ENCODE measurements at regions not wholly inside any gene's neighbourhood (a gene's known extent, or its start where the extent isn't known, plus 50 kb on each side); places are given as distances from the start of the nearest gene placed in this dataset.

DNA sequence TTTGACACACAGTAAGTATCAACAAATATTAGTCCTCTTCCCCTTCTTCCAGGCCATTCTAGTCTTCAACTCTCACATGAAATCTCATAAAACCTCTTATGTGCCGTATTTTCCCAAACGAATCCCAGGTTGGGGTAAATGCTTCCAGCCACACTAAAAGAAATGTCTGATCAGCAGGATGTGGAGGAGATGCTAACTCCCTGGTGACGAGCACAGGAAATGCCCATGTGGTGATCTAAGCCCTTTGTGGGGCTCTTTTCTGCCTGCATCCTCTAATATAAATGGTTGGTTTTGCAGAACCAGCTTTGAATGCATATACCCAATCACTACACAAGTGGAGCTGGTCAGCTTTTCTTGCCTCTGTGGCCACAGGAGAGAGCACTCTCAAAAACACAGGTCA lies 498.2 kb upstream of the ERCC4 start:
- no peak overlapping the region for H3K27ac ChIP-seq (ENCODE audit: low read depth in 2 of 2, low read length in 1 of 2)
- H3K36me3 ChIP-seq (ENCODE audit: control insufficient read depth in 2 of 2, insufficient read depth in 2 of 2, low read length in 1 of 2), result no peaks in the 10 kb centered on the region
- no peaks in the 10 kb centered on the region for H3K9me3 ChIP-seq (ENCODE audit: control insufficient read depth in 2 of 2, insufficient read depth in 1 of 2, low read depth in 1 of 2, low read length in 1 of 2)
- no peaks in the 10 kb centered on the region for H3K4me1 ChIP-seq (ENCODE audit: control insufficient read depth in 2 of 2, insufficient read depth in 2 of 2, low read length in 1 of 2)
- H3K27me3 ChIP-seq (ENCODE audit: control insufficient read depth in 1 of 2, insufficient read depth in 2 of 2, low read length in 2 of 2), result no peaks in the 10 kb centered on the region
- H3K4me3 ChIP-seq (ENCODE audit: low read depth in 1 of 2, low read length in 2 of 2), result no peak overlapping the region
- 68 to 71% methylated on average over 3 of the region's 3 CpGs for WGBS, 2 donors

DNA sequence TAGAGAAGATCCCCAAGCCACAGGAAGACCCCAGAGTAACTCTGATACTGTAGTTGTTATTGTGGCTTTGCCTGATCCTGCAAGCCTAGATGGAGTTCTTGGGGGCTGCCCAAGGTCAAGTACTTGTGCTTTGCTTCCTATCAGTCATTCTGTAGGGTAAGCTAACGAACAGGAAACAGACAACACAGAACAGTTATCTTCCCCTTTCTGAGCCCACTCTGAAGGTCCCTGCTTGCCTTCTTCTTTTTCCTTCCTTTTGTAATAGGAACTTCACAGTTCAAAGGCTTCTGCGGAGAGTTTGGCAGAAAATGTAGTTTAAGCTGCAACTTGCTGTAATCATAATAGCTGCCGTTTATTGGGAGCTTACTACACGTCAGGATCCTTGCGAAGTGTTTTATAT lies 494.1 kb upstream of the ERCC4 start:
- Histone ChIP-seq H3K36me3 (ENCODE audit: control insufficient read depth in 2 of 2, insufficient read depth in 2 of 2, low read length in 1 of 2) (no peaks in the 10 kb centered on the region), H3K9me3 (ENCODE audit: control insufficient read depth in 2 of 2, insufficient read depth in 1 of 2, low read depth in 1 of 2, low read length in 1 of 2) (no peaks in the 10 kb centered on the region), H3K4me3 (ENCODE audit: low read depth in 1 of 2, low read length in 2 of 2) (no peak overlapping the region), H3K27ac (ENCODE audit: low read depth in 2 of 2, low read length in 1 of 2) (no peak overlapping the region), H3K27me3 (ENCODE audit: control insufficient read depth in 1 of 2, insufficient read depth in 2 of 2, low read length in 2 of 2) (no peaks in the 10 kb centered on the region), H3K4me1 (ENCODE audit: control insufficient read depth in 2 of 2, insufficient read depth in 2 of 2, low read length in 1 of 2) (no peaks in the 10 kb centered on the region)
- WGBS, 2 donors, result 56 to 58% methylated on average over 5 of the region's 5 CpGs

DNA sequence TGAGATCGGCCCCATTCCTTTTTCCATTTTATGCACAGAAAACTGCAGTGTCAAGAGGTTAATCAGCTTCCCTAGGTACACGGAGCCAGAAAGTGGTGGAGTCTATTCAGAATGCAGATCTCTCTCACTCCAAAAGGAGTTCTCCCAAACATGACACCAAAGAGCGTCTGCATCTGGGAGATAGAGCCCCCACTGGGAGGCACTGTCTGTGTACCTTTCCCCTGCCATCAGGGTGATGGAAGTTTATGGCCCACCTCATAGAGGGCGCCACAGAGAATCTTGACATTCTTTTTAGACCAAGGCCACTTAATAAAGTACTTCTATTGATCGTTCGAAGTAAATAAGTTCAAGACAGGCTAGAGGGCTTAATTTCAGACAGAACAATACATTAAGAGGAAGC lies 493.7 kb upstream of the ERCC4 start:
- no peaks in the 10 kb centered on the region for H3K9me3 ChIP-seq (ENCODE audit: control insufficient read depth in 2 of 2, insufficient read depth in 1 of 2, low read depth in 1 of 2, low read length in 1 of 2)
- H3K4me3 ChIP-seq (ENCODE audit: low read depth in 1 of 2, low read length in 2 of 2), result no peak overlapping the region
- 62 to 70% methylated on average over 6 of the region's 6 CpGs for WGBS, 2 donors

DNA sequence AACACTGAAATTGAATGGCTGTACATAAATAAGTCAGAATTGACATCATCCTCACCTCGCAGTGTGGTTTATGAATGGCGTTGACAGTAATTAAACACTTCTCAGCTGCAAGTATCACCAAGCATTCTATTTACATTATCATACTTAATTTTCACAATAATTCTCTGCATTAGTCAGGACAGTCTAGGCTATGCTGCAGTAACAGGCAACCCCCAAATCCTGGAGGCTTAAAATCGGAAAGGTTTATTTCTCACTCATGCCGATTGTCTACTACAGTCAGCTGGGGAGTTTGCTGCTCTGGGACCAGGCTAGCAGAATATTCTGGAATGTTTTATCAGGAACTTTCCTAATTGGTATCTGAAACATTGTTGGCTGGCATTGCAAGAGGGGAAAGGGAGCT lies 493.2 kb upstream of the ERCC4 start:
- Histone ChIP-seq H3K4me1 (ENCODE audit: control insufficient read depth in 2 of 2, insufficient read depth in 2 of 2, low read length in 1 of 2) (no peaks in the 10 kb centered on the region), H3K27ac (ENCODE audit: low read depth in 2 of 2, low read length in 1 of 2) (no peak overlapping the region), H3K27me3 (ENCODE audit: control insufficient read depth in 1 of 2, insufficient read depth in 2 of 2, low read length in 2 of 2) (no peaks in the 10 kb centered on the region), H3K36me3 (ENCODE audit: control insufficient read depth in 2 of 2, insufficient read depth in 2 of 2, low read length in 1 of 2) (no peaks in the 10 kb centered on the region), H3K4me3 (ENCODE audit: low read depth in 1 of 2, low read length in 2 of 2) (no peak overlapping the region), H3K9me3 (ENCODE audit: control insufficient read depth in 2 of 2, insufficient read depth in 1 of 2, low read depth in 1 of 2, low read length in 1 of 2) (no peaks in the 10 kb centered on the region)
- WGBS, 2 donors, result 90 to 91% methylated on average over 4 of the region's 4 CpGs

More for the DNA sequence above, 493.7 kb upstream of the ERCC4 start:
- H3K27ac ChIP-seq (ENCODE audit: low read depth in 2 of 2, low read length in 1 of 2), result no peak overlapping the region
- H3K36me3 ChIP-seq (ENCODE audit: control insufficient read depth in 2 of 2, insufficient read depth in 2 of 2, low read length in 1 of 2), result no peaks in the 10 kb centered on the region
- H3K27me3 ChIP-seq (ENCODE audit: control insufficient read depth in 1 of 2, insufficient read depth in 2 of 2, low read length in 2 of 2), result no peaks in the 10 kb centered on the region
- no peaks in the 10 kb centered on the region for H3K4me1 ChIP-seq (ENCODE audit: control insufficient read depth in 2 of 2, insufficient read depth in 2 of 2, low read length in 1 of 2)

DNA sequence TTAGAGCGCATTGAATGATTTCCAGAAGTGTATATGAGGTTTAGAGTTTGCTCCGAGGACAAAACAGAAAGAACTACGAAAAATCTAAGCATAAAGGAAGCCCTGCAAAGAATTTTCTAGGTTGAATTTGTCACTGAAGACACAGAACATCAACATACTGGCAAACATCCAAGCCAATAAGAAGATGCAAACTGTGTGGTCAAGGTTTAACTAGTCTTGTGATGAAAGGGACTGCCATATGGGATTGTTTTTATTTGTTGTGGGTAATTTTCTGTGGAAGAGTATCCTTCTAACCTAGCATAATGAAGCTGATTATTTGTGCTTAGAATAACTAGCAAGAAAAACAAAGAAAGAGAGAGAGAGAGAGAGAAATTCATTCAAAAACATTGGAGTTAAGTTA lies 492.0 kb upstream of the ERCC4 start:
- WGBS, 2 donors, result 71 to 72% methylated on average over 3 of the region's 3 CpGs
- no peaks in the 10 kb centered on the region for H3K27me3 ChIP-seq (ENCODE audit: control insufficient read depth in 1 of 2, insufficient read depth in 2 of 2, low read length in 2 of 2)
- no peaks in the 10 kb centered on the region for H3K4me1 ChIP-seq (ENCODE audit: control insufficient read depth in 2 of 2, insufficient read depth in 2 of 2, low read length in 1 of 2)
- no peaks in the 10 kb centered on the region for H3K36me3 ChIP-seq (ENCODE audit: control insufficient read depth in 2 of 2, insufficient read depth in 2 of 2, low read length in 1 of 2)
- H3K4me3 ChIP-seq (ENCODE audit: low read depth in 1 of 2, low read length in 2 of 2), result no peak overlapping the region
- H3K27ac ChIP-seq (ENCODE audit: low read depth in 2 of 2, low read length in 1 of 2), result no peak overlapping the region
- no peaks in the 10 kb centered on the region for H3K9me3 ChIP-seq (ENCODE audit: control insufficient read depth in 2 of 2, insufficient read depth in 1 of 2, low read depth in 1 of 2, low read length in 1 of 2)

DNA sequence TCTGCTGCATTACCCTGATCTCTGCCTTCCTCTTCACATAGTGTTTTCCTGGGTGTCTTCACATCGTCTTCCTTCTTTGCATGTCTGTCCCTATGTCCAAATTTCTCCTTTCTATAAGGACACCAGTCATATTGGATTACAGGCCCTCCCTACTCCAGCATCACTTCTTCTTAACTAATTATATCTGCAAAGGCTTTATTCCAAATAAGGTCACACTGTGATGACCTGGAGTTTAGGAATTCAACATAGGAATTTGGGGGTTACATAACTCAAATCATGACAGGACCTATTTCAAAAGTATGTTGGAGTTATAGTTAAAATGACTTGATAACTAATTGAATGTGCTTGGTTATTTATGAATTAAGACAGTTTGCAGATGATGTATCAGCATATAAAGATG lies 490.5 kb upstream of the ERCC4 start:
- no peaks in the 10 kb centered on the region for H3K36me3 ChIP-seq (ENCODE audit: control insufficient read depth in 2 of 2, insufficient read depth in 2 of 2, low read length in 1 of 2)
- no peak overlapping the region for H3K4me3 ChIP-seq (ENCODE audit: low read depth in 1 of 2, low read length in 2 of 2)
- no peaks in the 10 kb centered on the region for H3K4me1 ChIP-seq (ENCODE audit: control insufficient read depth in 2 of 2, insufficient read depth in 2 of 2, low read length in 1 of 2)
- no peaks in the 10 kb centered on the region for H3K27me3 ChIP-seq (ENCODE audit: control insufficient read depth in 1 of 2, insufficient read depth in 2 of 2, low read length in 2 of 2)
- WGBS, 2 donors, result 73 to 74% methylated on average over 1 of the region's 1 CpG
- H3K9me3 ChIP-seq (ENCODE audit: control insufficient read depth in 2 of 2, insufficient read depth in 1 of 2, low read depth in 1 of 2, low read length in 1 of 2), result no peaks in the 10 kb centered on the region
- no peak overlapping the region for H3K27ac ChIP-seq (ENCODE audit: low read depth in 2 of 2, low read length in 1 of 2)

DNA sequence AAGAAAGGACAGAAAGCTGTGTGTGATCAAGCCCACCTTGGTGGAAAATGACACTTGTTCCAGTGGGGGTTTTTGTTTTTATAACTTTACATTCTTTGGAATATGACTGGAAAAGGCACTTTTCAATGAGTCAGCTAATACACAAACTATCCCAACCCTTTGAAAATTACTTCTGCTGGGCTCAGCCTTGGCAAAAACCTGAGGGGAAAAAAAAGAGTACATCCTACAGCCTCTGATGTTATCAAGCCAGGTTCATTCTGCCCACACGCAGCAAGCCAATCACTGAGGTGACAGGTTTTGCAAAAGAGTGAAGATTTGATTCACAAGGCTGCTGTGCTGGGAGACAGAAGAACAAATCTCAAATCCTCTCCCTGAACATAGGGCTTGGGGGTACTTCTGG lies 484.5 kb upstream of the ERCC4 start:
- WGBS, 2 donors, result 46 to 48% methylated on average over 1 of the region's 1 CpG
- Histone ChIP-seq H3K9me3 (ENCODE audit: control insufficient read depth in 2 of 2, insufficient read depth in 1 of 2, low read depth in 1 of 2, low read length in 1 of 2) (no peaks in the 10 kb centered on the region), H3K27me3 (ENCODE audit: control insufficient read depth in 1 of 2, insufficient read depth in 2 of 2, low read length in 2 of 2) (no peaks in the 10 kb centered on the region), H3K4me3 (ENCODE audit: low read depth in 1 of 2, low read length in 2 of 2) (no peak overlapping the region), H3K27ac (ENCODE audit: low read depth in 2 of 2, low read length in 1 of 2) (no peak overlapping the region), H3K4me1 (ENCODE audit: control insufficient read depth in 2 of 2, insufficient read depth in 2 of 2, low read length in 1 of 2) (no peaks in the 10 kb centered on the region), H3K36me3 (ENCODE audit: control insufficient read depth in 2 of 2, insufficient read depth in 2 of 2, low read length in 1 of 2) (no peaks in the 10 kb centered on the region)

DNA sequence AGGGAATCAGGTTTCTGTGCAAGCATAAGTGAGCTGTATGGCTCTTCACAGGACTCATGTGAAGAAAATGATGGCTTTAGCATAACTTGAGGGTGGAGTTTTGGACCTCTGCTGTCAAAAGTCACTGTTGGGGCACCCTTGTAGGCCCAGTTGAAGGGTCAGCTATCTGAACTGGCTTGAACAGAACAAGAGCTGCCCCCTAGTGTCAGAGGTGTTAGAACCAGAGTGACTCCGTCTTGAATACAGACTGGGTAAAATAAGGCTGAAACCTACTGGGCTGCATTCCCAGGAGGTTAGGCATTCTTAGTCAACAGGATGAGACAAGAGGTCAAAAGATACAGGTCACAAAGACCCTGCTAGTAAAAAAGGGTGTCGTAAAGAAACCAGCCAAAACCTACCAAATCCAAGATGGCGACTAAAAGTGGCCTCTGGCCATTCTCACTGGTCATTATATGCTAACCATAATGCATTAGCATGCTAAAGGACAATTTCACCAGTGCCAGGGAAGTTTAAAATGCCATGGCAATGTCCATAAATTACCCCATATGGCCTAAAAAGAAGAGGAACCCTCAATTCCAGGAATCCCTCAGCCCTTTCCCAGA lies 484.0 kb upstream of the ERCC4 start:
- Histone ChIP-seq H3K36me3 (ENCODE audit: control insufficient read depth in 2 of 2, insufficient read depth in 2 of 2, low read length in 1 of 2) (no peaks in the 10 kb centered on the region), H3K4me3 (ENCODE audit: low read depth in 1 of 2, low read length in 2 of 2) (no peak overlapping the region), H3K4me1 (ENCODE audit: control insufficient read depth in 2 of 2, insufficient read depth in 2 of 2, low read length in 1 of 2) (no peaks in the 10 kb centered on the region), H3K9me3 (ENCODE audit: control insufficient read depth in 2 of 2, insufficient read depth in 1 of 2, low read depth in 1 of 2, low read length in 1 of 2) (no peaks in the 10 kb centered on the region), H3K27me3 (ENCODE audit: control insufficient read depth in 1 of 2, insufficient read depth in 2 of 2, low read length in 2 of 2) (no peaks in the 10 kb centered on the region), H3K27ac (ENCODE audit: low read depth in 2 of 2, low read length in 1 of 2) (no peak overlapping the region)
- WGBS, 2 donors, result 78 to 92% methylated on average over 3 of the region's 3 CpGs

DNA sequence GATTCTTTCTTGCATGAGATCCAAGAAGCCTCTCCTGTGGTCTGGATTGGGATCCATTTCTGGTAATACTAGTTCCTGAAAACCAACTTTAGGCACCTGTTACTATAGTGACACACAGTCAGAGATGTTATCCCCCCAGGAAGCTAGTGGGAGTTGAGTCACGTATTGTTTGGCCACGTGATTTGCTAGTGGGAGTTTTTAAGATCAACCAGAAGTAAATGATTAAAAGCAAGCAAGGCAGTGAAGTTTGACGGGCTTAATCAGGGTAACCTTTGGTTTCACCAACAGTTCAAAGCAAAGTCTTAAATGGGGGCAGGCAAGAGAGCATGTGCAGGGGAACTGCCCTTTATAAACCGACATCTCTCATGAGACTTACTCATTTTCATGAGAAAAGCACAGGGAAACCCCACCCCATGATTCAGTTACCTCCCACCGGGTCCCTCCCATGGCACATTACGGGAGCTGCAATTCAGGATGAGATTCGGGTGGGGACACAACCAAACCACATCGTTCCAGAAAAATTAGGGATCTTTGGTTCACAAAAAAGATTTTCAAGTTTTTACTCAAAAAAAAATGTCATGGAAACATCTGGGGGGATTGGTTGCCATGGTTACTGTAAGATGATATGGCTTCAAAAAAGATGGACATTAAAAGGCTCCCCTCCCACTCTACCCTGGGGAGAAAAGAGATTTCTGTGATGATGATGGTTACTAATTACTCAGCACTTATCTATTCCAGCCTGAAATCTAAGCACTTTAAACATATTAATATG lies 483.1 kb upstream of the ERCC4 start:
- no peaks in the 10 kb centered on the region for H3K9me3 ChIP-seq (ENCODE audit: control insufficient read depth in 2 of 2, insufficient read depth in 1 of 2, low read depth in 1 of 2, low read length in 1 of 2)
- no peak overlapping the region for H3K27ac ChIP-seq (ENCODE audit: low read depth in 2 of 2, low read length in 1 of 2)
- H3K4me3 ChIP-seq (ENCODE audit: low read depth in 1 of 2, low read length in 2 of 2), result no peak overlapping the region
- H3K4me1 ChIP-seq (ENCODE audit: control insufficient read depth in 2 of 2, insufficient read depth in 2 of 2, low read length in 1 of 2), result no peaks in the 10 kb centered on the region
- no peaks in the 10 kb centered on the region for H3K36me3 ChIP-seq (ENCODE audit: control insufficient read depth in 2 of 2, insufficient read depth in 2 of 2, low read length in 1 of 2)
- WGBS, 2 donors, result 61 to 71% methylated on average over 8 of the region's 8 CpGs
- no peaks in the 10 kb centered on the region for H3K27me3 ChIP-seq (ENCODE audit: control insufficient read depth in 1 of 2, insufficient read depth in 2 of 2, low read length in 2 of 2)

DNA sequence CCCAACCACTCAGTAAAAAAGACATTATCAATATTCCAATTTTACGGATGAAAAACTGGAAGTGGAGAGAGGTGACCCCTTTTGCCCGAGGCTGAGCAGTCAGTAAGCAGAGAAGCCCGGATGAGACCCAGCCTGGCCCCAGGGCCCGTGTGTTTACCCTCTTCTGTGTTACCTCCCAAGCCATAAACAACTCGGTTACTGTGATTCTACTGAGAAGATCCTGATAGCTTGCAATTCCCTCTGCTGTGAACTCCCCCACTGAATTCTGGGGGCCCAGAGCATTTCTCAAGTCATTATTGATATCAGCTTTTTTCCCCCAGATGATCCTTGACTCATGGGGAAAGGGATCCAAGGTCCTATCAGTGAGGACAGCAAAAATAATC lies 482.6 kb upstream of the ERCC4 start:
- no peaks in the 10 kb centered on the region for H3K9me3 ChIP-seq (ENCODE audit: control insufficient read depth in 2 of 2, insufficient read depth in 1 of 2, low read depth in 1 of 2, low read length in 1 of 2)
- no peaks in the 10 kb centered on the region for H3K36me3 ChIP-seq (ENCODE audit: control insufficient read depth in 2 of 2, insufficient read depth in 2 of 2, low read length in 1 of 2)
- H3K4me1 ChIP-seq (ENCODE audit: control insufficient read depth in 2 of 2, insufficient read depth in 2 of 2, low read length in 1 of 2), result no peaks in the 10 kb centered on the region
- H3K4me3 ChIP-seq (ENCODE audit: low read depth in 1 of 2, low read length in 2 of 2), result no peak overlapping the region
- H3K27ac ChIP-seq (ENCODE audit: low read depth in 2 of 2, low read length in 1 of 2), result no peak overlapping the region
- H3K27me3 ChIP-seq (ENCODE audit: control insufficient read depth in 1 of 2, insufficient read depth in 2 of 2, low read length in 2 of 2), result no peaks in the 10 kb centered on the region
- WGBS, 2 donors, result 75 to 78% methylated on average over 5 of the region's 5 CpGs
